Stimulated activated naive CD8-positive, alpha-beta T cell treated with anti-CD3 and anti-CD28 coated beads, Interleukin-15, amount 100 ng/mL, for 72 hours (primary cell): ENCODE measurements at regions not wholly inside any gene's neighbourhood (a gene's known extent, or its start where the extent isn't known, plus 50 kb on each side); places are given as distances from the start of the nearest gene placed in this dataset.
A peak's percentile ranks its signal among the peaks of the same experiment; 100 is the strongest.

Source experiments
- ATAC-seq: fragments of 150-1000 bp; cut with Tn5 transposase; 2 replicates; pipeline ENCODE4 v1.10.0; 2021; ENCODE audit warnings: mild to moderate bottlenecking, moderate library complexity
- DNase-seq, 2 donors: peaks; one replicate each; pipeline ENCODE4 v3.0.0; 2021 to 2022
- H3K27ac Mint-ChIP-seq, 2 donors: one replicate each; pipeline ENCODE4 v1.8.0; 2022; ENCODE audit warnings: mild to moderate bottlenecking in 2 of 2, mixed read lengths in 2 of 2, moderate library complexity in 2 of 2
- H3K27me3 Mint-ChIP-seq: one replicate; pipeline ENCODE4 v1.8.0; 2022; ENCODE audit warnings: mixed read lengths
- H3K4me1 Mint-ChIP-seq: one replicate; pipeline ENCODE4 v1.8.0; 2022; ENCODE audit warnings: mild to moderate bottlenecking, mixed read lengths
- H3K4me3 Mint-ChIP-seq, 2 donors: one replicate each; pipeline ENCODE4 v1.8.0; 2022; ENCODE audit warnings: mild to moderate bottlenecking in 2 of 2, mixed read lengths in 2 of 2, moderate library complexity in 1 of 2
- H3K9me3 Mint-ChIP-seq, 2 donors: one replicate each; pipeline ENCODE4 v1.8.0; 2022; ENCODE audit warnings: mixed read lengths in 2 of 2

- ATAC-seq = no peak
- no peak overlapping the region for H3K27ac Mint-ChIP-seq
Observed at GRCh38 chr12:67151886-67152285, 117.3 kb upstream of the CAND1 start.

GRCh38 chr12:67152451-67152850 is 116.7 kb upstream of the CAND1 start:
- H3K27ac Mint-ChIP-seq = no peak overlapping the region
- DNase-seq (no peak), ATAC-seq (no peak)
- no peak overlapping the region for H3K4me3 Mint-ChIP-seq
- H3K4me1 Mint-ChIP-seq = peaks cover 3% of the 10 kb centered on the region
- no peaks in the 10 kb centered on the region for H3K9me3 Mint-ChIP-seq
- peaks cover 17% of the 10 kb centered on the region for H3K27me3 Mint-ChIP-seq

More at GRCh38 chr12:67151886-67152285, 117.3 kb upstream of the CAND1 start:
- Mint-ChIP-seq H3K4me3 (no peak overlapping the region), H3K4me1 (peaks cover 6% of the 10 kb centered on the region), H3K9me3 (no peaks in the 10 kb centered on the region), H3K27me3 (peaks cover 15% of the 10 kb centered on the region)
- no peak for DNase-seq

GRCh38 chr12:67154901-67155300 is 114.3 kb upstream of the CAND1 start:
- DNase-seq (no peak), ATAC-seq (no peak)
- H3K27ac Mint-ChIP-seq = no peak overlapping the region
- H3K4me3 Mint-ChIP-seq = no peak overlapping the region
- no peaks in the 10 kb centered on the region for H3K9me3 Mint-ChIP-seq
- peaks cover 17% of the 10 kb centered on the region for H3K27me3 Mint-ChIP-seq
- H3K4me1 Mint-ChIP-seq = no peaks in the 10 kb centered on the region

GRCh38 chr12:67155863-67156262 is 113.3 kb upstream of the CAND1 start:
- Mint-ChIP-seq H3K9me3 (no peaks in the 10 kb centered on the region), H3K27ac (no peak overlapping the region), H3K4me1 (no peaks in the 10 kb centered on the region), H3K27me3 (peaks cover 17% of the 10 kb centered on the region), H3K4me3 (no peak overlapping the region)
- ATAC-seq (no peak), DNase-seq (no peak)

GRCh38 chr12:67161322-67161918 is 107.7 kb upstream of the CAND1 start:
- H3K4me1 Mint-ChIP-seq = no peaks in the 10 kb centered on the region
- no peak overlapping the region for H3K4me3 Mint-ChIP-seq
- DNase-seq = peak in 1 of 2 donors; percentile 21
- no peak overlapping the region for H3K27ac Mint-ChIP-seq
- ATAC-seq = peak; percentile 62
- no peaks in the 10 kb centered on the region for H3K9me3 Mint-ChIP-seq
- peaks cover 16% of the 10 kb centered on the region for H3K27me3 Mint-ChIP-seq

GRCh38 chr12:67173258-67173657 is 95.9 kb upstream of the CAND1 start:
- Mint-ChIP-seq H3K27me3 (peaks cover 48% of the 10 kb centered on the region), H3K4me3 (no peak overlapping the region), H3K9me3 (no peaks in the 10 kb centered on the region), H3K4me1 (no peaks in the 10 kb centered on the region), H3K27ac (no peak overlapping the region)
- DNase-seq = no peak
- ATAC-seq = no peak

GRCh38 chr12:67182551-67182950 is 86.6 kb upstream of the CAND1 start:
- Mint-ChIP-seq H3K4me1 (no peaks in the 10 kb centered on the region), H3K27me3 (peaks cover 34% of the 10 kb centered on the region), H3K27ac (no peak overlapping the region), H3K4me3 (no peak overlapping the region), H3K9me3 (peaks cover 0 to 5% of the 10 kb centered on the region in 2 donors)
- DNase-seq (no peak), ATAC-seq (no peak)

GRCh38 chr12:67193704-67194103 is 75.5 kb upstream of the CAND1 start:
- Mint-ChIP-seq H3K4me1 (no peaks in the 10 kb centered on the region), H3K9me3 (peaks cover 0 to 8% of the 10 kb centered on the region in 2 donors), H3K27me3 (peaks cover 2% of the 10 kb centered on the region), H3K27ac (no peak overlapping the region), H3K4me3 (no peak overlapping the region)
- no peak for DNase-seq
- ATAC-seq = no peak

GRCh38 chr12:67200386-67200785 is 68.8 kb upstream of the CAND1 start:
- no peak overlapping the region for H3K4me3 Mint-ChIP-seq
- ATAC-seq (no peak), DNase-seq (no peak)
- H3K27ac Mint-ChIP-seq = no peak overlapping the region
- H3K27me3 Mint-ChIP-seq = peaks cover 17% of the 10 kb centered on the region
- peaks cover 4% of the 10 kb centered on the region for H3K4me1 Mint-ChIP-seq
- H3K9me3 Mint-ChIP-seq = peaks cover 0 to 6% of the 10 kb centered on the region in 2 donors

GRCh38 chr12:67202011-67202677 is 67.0 kb upstream of the CAND1 start:
- H3K27ac Mint-ChIP-seq = no peak overlapping the region
- peaks cover 4% of the 10 kb centered on the region for H3K4me1 Mint-ChIP-seq
- no peak overlapping the region for H3K4me3 Mint-ChIP-seq
- ATAC-seq (no peak), DNase-seq (no peak)
- H3K27me3 Mint-ChIP-seq = peaks cover 17% of the 10 kb centered on the region
- no peaks in the 10 kb centered on the region for H3K9me3 Mint-ChIP-seq

GRCh38 chr12:67202678-67203012 is 66.5 kb upstream of the CAND1 start:
- H3K27ac Mint-ChIP-seq = no peak overlapping the region
- no peaks in the 10 kb centered on the region for H3K9me3 Mint-ChIP-seq
- H3K4me3 Mint-ChIP-seq = no peak overlapping the region
- no peak for ATAC-seq
- DNase-seq = no peak
- peaks cover 17% of the 10 kb centered on the region for H3K27me3 Mint-ChIP-seq
- peaks cover 4% of the 10 kb centered on the region for H3K4me1 Mint-ChIP-seq

GRCh38 chr12:67208281-67209067 is 60.7 kb upstream of the CAND1 start:
- H3K27me3 Mint-ChIP-seq = peaks cover 24% of the 10 kb centered on the region

GRCh38 chr12:67211029-67211428 is 58.1 kb upstream of the CAND1 start:
- peaks cover 24% of the 10 kb centered on the region for H3K27me3 Mint-ChIP-seq
- no peaks in the 10 kb centered on the region for H3K4me1 Mint-ChIP-seq
- no peak overlapping the region for H3K4me3 Mint-ChIP-seq

More at GRCh38 chr12:67208281-67209067, 60.7 kb upstream of the CAND1 start:
- DNase-seq (no peak), ATAC-seq (no peak)
- Mint-ChIP-seq H3K9me3 (no peaks in the 10 kb centered on the region), H3K4me3 (no peak overlapping the region), H3K4me1 (no peaks in the 10 kb centered on the region), H3K27ac (no peak overlapping the region)

GRCh38 chr12:67211494-67211893 is 57.7 kb upstream of the CAND1 start:
- Mint-ChIP-seq H3K27me3 (peaks cover 24% of the 10 kb centered on the region), H3K9me3 (no peaks in the 10 kb centered on the region), H3K4me3 (no peak overlapping the region), H3K4me1 (no peaks in the 10 kb centered on the region), H3K27ac (no peak overlapping the region)
- DNase-seq (no peak), ATAC-seq (no peak)

More at GRCh38 chr12:67211029-67211428, 58.1 kb upstream of the CAND1 start:
- ATAC-seq = no peak
- DNase-seq = no peak
- H3K27ac Mint-ChIP-seq = no peak overlapping the region
- H3K9me3 Mint-ChIP-seq = no peaks in the 10 kb centered on the region

GRCh38 chr12:67217647-67218046 is 51.5 kb upstream of the CAND1 start:
- no peaks in the 10 kb centered on the region for H3K27me3 Mint-ChIP-seq
- H3K27ac Mint-ChIP-seq = no peak overlapping the region
- DNase-seq = no peak
- ATAC-seq = no peak
- H3K4me1 Mint-ChIP-seq = no peaks in the 10 kb centered on the region
- H3K9me3 Mint-ChIP-seq = no peaks in the 10 kb centered on the region
- H3K4me3 Mint-ChIP-seq = no peak overlapping the region
